OCI-LY3 (cell line): ENCODE measurements at regions not wholly inside any gene's neighbourhood (a gene's known extent, or its start where the extent isn't known, plus 50 kb on each side); places are given as distances from the start of the nearest gene placed in this dataset.

ENCODE experiments used
- EZH2phosphoT487 ChIP-seq: fragments of 200-600 bp; shearing (Covaris generic); IDR thresholded peaks from 2 replicates; pipeline ENCODE4 v1.6.1; 2018; ENCODE audit warnings: antibody characterized with exemption, mixed run types, low read depth
- TF ChIP-seq, protein P1 (sequence below): fragments of 200-600, 300-600 bp; sonication (generic); IDR thresholded peaks from 2 replicates; pipeline ENCODE4 v1.5.1; 2014; ENCODE audit warnings: antibody characterized with exemption, low read length, low read depth

DNA sequence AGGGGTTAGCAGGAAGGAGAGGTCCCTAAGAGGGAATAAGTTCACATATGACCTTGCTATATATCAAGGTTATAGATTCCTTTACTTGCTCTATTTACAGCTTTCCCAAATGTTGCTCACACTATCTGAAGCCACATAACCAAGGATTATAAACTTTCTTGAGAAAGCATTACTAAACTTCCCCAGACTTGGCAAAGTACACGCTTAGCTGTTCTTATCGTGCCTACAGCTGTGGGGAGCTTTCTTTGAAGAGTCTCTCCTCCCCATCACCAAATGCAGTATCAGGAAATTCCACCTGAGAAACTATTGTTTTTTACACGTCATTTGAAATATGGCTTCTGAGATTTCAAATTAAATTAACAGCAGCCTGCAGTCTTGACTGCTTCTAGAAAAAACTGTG, 284.5 kb downstream of the CHL1 start:
- TF ChIP-seq, protein P1, sequence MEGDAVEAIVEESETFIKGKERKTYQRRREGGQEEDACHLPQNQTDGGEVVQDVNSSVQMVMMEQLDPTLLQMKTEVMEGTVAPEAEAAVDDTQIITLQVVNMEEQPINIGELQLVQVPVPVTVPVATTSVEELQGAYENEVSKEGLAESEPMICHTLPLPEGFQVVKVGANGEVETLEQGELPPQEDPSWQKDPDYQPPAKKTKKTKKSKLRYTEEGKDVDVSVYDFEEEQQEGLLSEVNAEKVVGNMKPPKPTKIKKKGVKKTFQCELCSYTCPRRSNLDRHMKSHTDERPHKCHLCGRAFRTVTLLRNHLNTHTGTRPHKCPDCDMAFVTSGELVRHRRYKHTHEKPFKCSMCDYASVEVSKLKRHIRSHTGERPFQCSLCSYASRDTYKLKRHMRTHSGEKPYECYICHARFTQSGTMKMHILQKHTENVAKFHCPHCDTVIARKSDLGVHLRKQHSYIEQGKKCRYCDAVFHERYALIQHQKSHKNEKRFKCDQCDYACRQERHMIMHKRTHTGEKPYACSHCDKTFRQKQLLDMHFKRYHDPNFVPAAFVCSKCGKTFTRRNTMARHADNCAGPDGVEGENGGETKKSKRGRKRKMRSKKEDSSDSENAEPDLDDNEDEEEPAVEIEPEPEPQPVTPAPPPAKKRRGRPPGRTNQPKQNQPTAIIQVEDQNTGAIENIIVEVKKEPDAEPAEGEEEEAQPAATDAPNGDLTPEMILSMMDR, result no peak
- no peak for TF ChIP-seq EZH2phosphoT487
